Astrocyte (in vitro differentiated cells and primary cell): ENCODE measurements at regions not wholly inside any gene's neighbourhood (a gene's known extent, or its start where the extent isn't known, plus 50 kb on each side); places are given as distances from the start of the nearest gene placed in this dataset.
A peak's percentile ranks its signal among the peaks of the same experiment; 100 is the strongest.

Experiments
- DNase-seq: peaks from one replicate; pipeline ENCODE4 v3.0.0-alpha.2; 2010; ENCODE audit warnings: low read depth
- FAIRE-seq: peaks from 2 replicates; lab custom pipeline; 2011; peaks lifted over from hg19 to GRCh38; lab: Jason Lieb, UNC
- H2AFZ ChIP-seq: 2 replicates; pipeline ENCODE4 v1.6.0; 2012; ENCODE audit warnings: low read depth, low read length, inconsistent platforms
- H3K27ac ChIP-seq: 2 replicates; pipeline ENCODE4 v1.5.1; 2011; ENCODE audit warnings: low read depth, low read length, inconsistent platforms
- H3K27me3 ChIP-seq: 2 replicates; pipeline ENCODE4 v1.6.0; 2011; ENCODE audit warnings: low read length, inconsistent platforms; ENCODE audit not compliant: insufficient read depth
- H3K36me3 ChIP-seq: 2 replicates; pipeline ENCODE4 v1.5.1; 2011; ENCODE audit warnings: low read length, inconsistent platforms; ENCODE audit not compliant: insufficient read depth
- H3K4me1 ChIP-seq: 2 replicates; pipeline ENCODE4 v1.5.1; 2011; ENCODE audit warnings: low read length, inconsistent platforms; ENCODE audit not compliant: insufficient read depth
- H3K4me2 ChIP-seq: 2 replicates; pipeline ENCODE4 v1.6.0; 2012; ENCODE audit warnings: low read length, inconsistent platforms
- H3K4me3 ChIP-seq: 2 replicates; pipeline ENCODE4 v1.5.1; 2011; ENCODE audit warnings: low read depth, mild to moderate bottlenecking, low read length, inconsistent platforms; ENCODE audit not compliant: insufficient read depth
- H3K79me2 ChIP-seq: 2 replicates; pipeline ENCODE4 v1.6.0; 2012; ENCODE audit warnings: mild to moderate bottlenecking, low read length, inconsistent platforms; ENCODE audit not compliant: insufficient read depth
- H3K9ac ChIP-seq: 2 replicates; pipeline ENCODE4 v1.6.0; 2012; ENCODE audit warnings: mild to moderate bottlenecking, low read length, inconsistent platforms
- H3K9me3 ChIP-seq: 2 replicates; pipeline ENCODE4 v1.5.1; 2012; ENCODE audit warnings: low read depth, mild to moderate bottlenecking, low read length, inconsistent platforms; ENCODE audit not compliant: insufficient read depth
- H4K20me1 ChIP-seq: 2 replicates; pipeline ENCODE4 v1.6.0; 2012; ENCODE audit warnings: low read length, inconsistent platforms; ENCODE audit not compliant: insufficient read depth
- H3K27ac Mint-ChIP-seq: one replicate; pipeline ENCODE4 v1.8.0; 2021; ENCODE audit warnings: mild to moderate bottlenecking, mixed read lengths; ENCODE audit not compliant: unreplicated experiment
- H3K27me3 Mint-ChIP-seq: one replicate; pipeline ENCODE4 v1.8.0; 2021; ENCODE audit warnings: low read depth, mixed read lengths; ENCODE audit not compliant: unreplicated experiment
- H3K36me3 Mint-ChIP-seq: one replicate; pipeline ENCODE4 v1.8.0; 2021; ENCODE audit warnings: low read depth, mixed read lengths; ENCODE audit not compliant: unreplicated experiment
- H3K4me1 Mint-ChIP-seq: one replicate; pipeline ENCODE4 v1.8.0; 2021; ENCODE audit warnings: low read depth, mixed read lengths; ENCODE audit not compliant: unreplicated experiment
- H3K4me3 Mint-ChIP-seq: one replicate; pipeline ENCODE4 v1.8.0; 2021; ENCODE audit warnings: mild to moderate bottlenecking, moderate library complexity, mixed read lengths; ENCODE audit not compliant: unreplicated experiment
- H3K9me3 Mint-ChIP-seq: one replicate; pipeline ENCODE4 v1.8.0; 2021; ENCODE audit warnings: mild to moderate bottlenecking, mixed read lengths; ENCODE audit not compliant: unreplicated experiment
- CTCF ChIP-seq: IDR thresholded peaks from 2 replicates; pipeline ENCODE4 v1.5.1; 2011; ENCODE audit warnings: low read depth, mild to moderate bottlenecking, inconsistent platforms, low read length, moderate library complexity; ENCODE audit not compliant: insufficient read depth
- EZH2 ChIP-seq: IDR thresholded peaks from 2 replicates; pipeline ENCODE4 v1.6.1; 2012; ENCODE audit warnings: mild to moderate bottlenecking, low read length, inconsistent platforms; ENCODE audit not compliant: insufficient read depth

GRCh38 chr15:58268746-58269267, 130.6 kb downstream of the AQP9 start:
- no peak overlapping the region for H3K27ac ChIP-seq
- no peaks in the 10 kb centered on the region for H3K36me3 Mint-ChIP-seq
- H3K9ac ChIP-seq: no peak overlapping the region
- no peaks in the 10 kb centered on the region for H3K36me3 ChIP-seq
- no peak overlapping the region for H3K4me3 Mint-ChIP-seq
- H2AFZ ChIP-seq: no peak overlapping the region
- H3K4me1 ChIP-seq: no peaks in the 10 kb centered on the region
- FAIRE-seq (no peak), DNase-seq (no peak)
- H3K79me2 ChIP-seq: no peaks in the 10 kb centered on the region
- TF ChIP-seq EZH2: no peak
- TF ChIP-seq CTCF: no peak
- H3K4me3 ChIP-seq: no peak overlapping the region
- H3K9me3 ChIP-seq: peaks cover 7% of the 10 kb centered on the region
- H3K27me3 ChIP-seq: no peaks in the 10 kb centered on the region
- H3K27me3 Mint-ChIP-seq: peaks cover 5% of the 10 kb centered on the region
- no peak overlapping the region for H3K4me2 ChIP-seq
- H3K9me3 Mint-ChIP-seq: peaks cover 7% of the 10 kb centered on the region
- H3K27ac Mint-ChIP-seq: no peak overlapping the region
- H4K20me1 ChIP-seq: no peaks in the 10 kb centered on the region
- peaks cover 6% of the 10 kb centered on the region for H3K4me1 Mint-ChIP-seq

GRCh38 chr15:58269455-58270414, 131.6 kb downstream of the AQP9 start:
- Histone ChIP-seq H3K4me3 (no peak overlapping the region), H3K27ac (no peak overlapping the region), H3K4me1 (no peaks in the 10 kb centered on the region), H4K20me1 (no peaks in the 10 kb centered on the region), H3K27me3 (no peaks in the 10 kb centered on the region), H3K79me2 (no peaks in the 10 kb centered on the region), H3K9me3 (peaks cover 7% of the 10 kb centered on the region), H2AFZ (no peak overlapping the region), H3K9ac (no peak overlapping the region), H3K4me2 (no peak overlapping the region), H3K36me3 (no peaks in the 10 kb centered on the region)
- FAIRE-seq: no peak
- TF ChIP-seq EZH2: no peak
- peak; percentile 60 for TF ChIP-seq CTCF
- peaks cover 7% of the 10 kb centered on the region for H3K9me3 Mint-ChIP-seq
- H3K4me3 Mint-ChIP-seq: no peak overlapping the region
- peaks cover 6% of the 10 kb centered on the region for H3K4me1 Mint-ChIP-seq
- peak overlapping the region; percentile 77 for H3K27ac Mint-ChIP-seq
- peaks cover 2% of the 10 kb centered on the region for H3K27me3 Mint-ChIP-seq
- peak; percentile 45 for DNase-seq
- no peaks in the 10 kb centered on the region for H3K36me3 Mint-ChIP-seq

GRCh38 chr15:58271410-58271809, 133.2 kb downstream of the AQP9 start:
- no peaks in the 10 kb centered on the region for H3K27me3 Mint-ChIP-seq
- peaks cover 6% of the 10 kb centered on the region for H3K4me1 Mint-ChIP-seq
- H3K4me3 Mint-ChIP-seq: no peak overlapping the region

More at GRCh38 chr15:58271410-58271809, 133.2 kb downstream of the AQP9 start:
- Histone ChIP-seq H3K79me2 (no peaks in the 10 kb centered on the region), H3K9ac (no peak overlapping the region), H3K4me2 (no peak overlapping the region), H3K27me3 (no peaks in the 10 kb centered on the region), H3K9me3 (peaks cover 7% of the 10 kb centered on the region), H3K4me3 (no peak overlapping the region), H3K27ac (no peak overlapping the region), H3K36me3 (no peaks in the 10 kb centered on the region), H4K20me1 (no peaks in the 10 kb centered on the region), H3K4me1 (no peaks in the 10 kb centered on the region), H2AFZ (no peak overlapping the region)
- no peak for FAIRE-seq
- TF ChIP-seq EZH2 (no peak), CTCF (no peak)
- H3K27ac Mint-ChIP-seq: no peak overlapping the region
- peaks cover 7% of the 10 kb centered on the region for H3K9me3 Mint-ChIP-seq
- no peak for DNase-seq
- H3K36me3 Mint-ChIP-seq: no peaks in the 10 kb centered on the region
